ENCODE measurements at regions not wholly inside any gene's neighbourhood (a gene's known extent, or its start where the extent isn't known, plus 50 kb on each side); places are given as distances from the start of the nearest gene placed in this dataset.

- ATAC-seq: no peak
- no peak for TF ChIP-seq ZFP30 (CRISPR knock-in tag; IDR thresholded peaks at IDR 0.05)
- TF ChIP-seq ZFP3 (CRISPR knock-in tag; IDR thresholded peaks at IDR 0.05): no peak
These were observed 615.2 kb upstream of the NR2F2 start for GRCh38 chr15:95715116-95715903.

GRCh38 chr15:95715906-95716656, 614.4 kb upstream of the NR2F2 start:
- TF ChIP-seq SNAI2 (CRISPR knock-in tag; IDR thresholded peaks at IDR 0.05) (no peak), ZNF565 (CRISPR knock-in tag; conservative IDR thresholded peaks at IDR 0.05; ENCODE audit: low read depth) (no peak), TOX (CRISPR knock-in tag; IDR thresholded peaks at IDR 0.05; ENCODE audit: borderline replicate concordance) (no peak), ZFP3 (CRISPR knock-in tag; IDR thresholded peaks at IDR 0.05) (no peak), PPARA (CRISPR knock-in tag; IDR thresholded peaks at IDR 0.05; ENCODE audit: borderline replicate concordance) (no peak), ZFP30 (CRISPR knock-in tag; IDR thresholded peaks at IDR 0.05) (no peak), RARB (CRISPR knock-in tag; IDR thresholded peaks at IDR 0.05) (no peak), OSR1 (CRISPR knock-in tag; IDR thresholded peaks at IDR 0.05) (no peak), POU6F1 (CRISPR knock-in tag; IDR thresholded peaks at IDR 0.05; ENCODE audit: borderline replicate concordance, low read depth) (no peak), TCF4 (CRISPR knock-in tag; IDR thresholded peaks at IDR 0.05; ENCODE audit: borderline replicate concordance) (no peak), CSRNP3 (CRISPR knock-in tag; IDR thresholded peaks at IDR 0.05) (no peak), CSDC2 (CRISPR knock-in tag; IDR thresholded peaks at IDR 0.05) (no peak), ISL1 (CRISPR knock-in tag; IDR thresholded peaks at IDR 0.05) (no peak), TSHZ2 (CRISPR knock-in tag; IDR thresholded peaks at IDR 0.05) (no peak), ESRRG (CRISPR knock-in tag; IDR thresholded peaks at IDR 0.05) (no peak), PATZ1 (CRISPR knock-in tag; IDR thresholded peaks at IDR 0.05; ENCODE audit: borderline replicate concordance) (no peak), CREB5 (CRISPR knock-in tag; IDR thresholded peaks at IDR 0.05; ENCODE audit: low read depth) (no peak), ZNF70 (CRISPR knock-in tag; IDR thresholded peaks at IDR 0.05) (no peak), ARNTL (CRISPR knock-in tag; IDR thresholded peaks at IDR 0.05; ENCODE audit: borderline replicate concordance, low read depth) (no peak), ZNF8 (CRISPR knock-in tag; IDR thresholded peaks at IDR 0.05) (no peak)
- no peak for ATAC-seq

- ATAC-seq: no peak
- TF ChIP-seq ISL1 (CRISPR knock-in tag; IDR thresholded peaks at IDR 0.05) (no peak), TSHZ2 (CRISPR knock-in tag; IDR thresholded peaks at IDR 0.05) (no peak), RARB (CRISPR knock-in tag; IDR thresholded peaks at IDR 0.05) (no peak), PPARA (CRISPR knock-in tag; IDR thresholded peaks at IDR 0.05; ENCODE audit: borderline replicate concordance) (no peak), ZFP3 (CRISPR knock-in tag; IDR thresholded peaks at IDR 0.05) (no peak), ZNF8 (CRISPR knock-in tag; IDR thresholded peaks at IDR 0.05) (no peak), ARNTL (CRISPR knock-in tag; IDR thresholded peaks at IDR 0.05; ENCODE audit: borderline replicate concordance, low read depth) (no peak), ZNF565 (CRISPR knock-in tag; conservative IDR thresholded peaks at IDR 0.05; ENCODE audit: low read depth) (no peak), GLIS3 (CRISPR knock-in tag; IDR thresholded peaks at IDR 0.05) (no peak), OSR1 (CRISPR knock-in tag; IDR thresholded peaks at IDR 0.05) (no peak), ZNF70 (CRISPR knock-in tag; IDR thresholded peaks at IDR 0.05) (no peak), ESRRG (CRISPR knock-in tag; IDR thresholded peaks at IDR 0.05) (no peak), CSDC2 (CRISPR knock-in tag; IDR thresholded peaks at IDR 0.05) (no peak), CREB5 (CRISPR knock-in tag; IDR thresholded peaks at IDR 0.05; ENCODE audit: low read depth) (no peak)
These were observed 613.8 kb upstream of the NR2F2 start for GRCh38 chr15:95716708-95717107.

Data from SK-N-SH treated with all-trans-retinoic acid at 6 μM for 48 hours (cell line).